ENCODE measurements at regions not wholly inside any gene's neighbourhood (a gene's known extent, or its start where the extent isn't known, plus 50 kb on each side); places are given as distances from the start of the nearest gene placed in this dataset.
"Not testable (repeated sequence)": the region's sequence is repeated elsewhere in the genome, so short reads cannot be mapped to it uniquely, and the experiment has no call there.

- DNase-seq: no peak
Observed at GRCh38 chr18:70981400-70982140, 692.7 kb downstream of the SOCS6 start.

DNA sequence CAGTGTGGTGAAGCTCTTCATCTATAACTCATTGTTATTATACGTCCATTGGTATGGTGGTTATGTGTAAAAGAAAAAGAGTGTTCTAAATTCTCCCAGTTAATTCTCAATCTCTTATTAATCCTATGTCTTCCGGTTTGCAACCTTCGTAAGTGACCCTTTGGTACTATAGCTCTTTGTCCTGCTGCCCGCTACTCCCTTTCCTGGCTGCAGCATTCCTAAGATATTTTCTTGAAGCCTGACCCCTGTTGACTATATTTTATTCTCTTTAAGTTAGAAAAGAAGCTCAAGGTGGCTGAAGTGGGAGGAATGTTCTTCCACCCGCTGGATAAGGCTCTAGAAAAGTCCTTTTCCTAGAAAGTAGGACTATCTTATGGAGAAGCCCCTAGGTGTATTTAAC lies 684.8 kb downstream of the SOCS6 start:
- DNase-seq: no peak

- DNase-seq: no peak
Observed at GRCh38 chr18:70966419-70966818, 677.6 kb downstream of the SOCS6 start.

- no peak for DNase-seq
Observed at GRCh38 chr18:70961939-70962338, 673.1 kb downstream of the SOCS6 start.

- DNase-seq: no peak
Observed at GRCh38 chr18:70956554-70956953, 667.7 kb downstream of the SOCS6 start.

- DNase-seq: no peak
Observed at GRCh38 chr18:70936160-70936559, 647.3 kb downstream of the SOCS6 start.

DNA sequence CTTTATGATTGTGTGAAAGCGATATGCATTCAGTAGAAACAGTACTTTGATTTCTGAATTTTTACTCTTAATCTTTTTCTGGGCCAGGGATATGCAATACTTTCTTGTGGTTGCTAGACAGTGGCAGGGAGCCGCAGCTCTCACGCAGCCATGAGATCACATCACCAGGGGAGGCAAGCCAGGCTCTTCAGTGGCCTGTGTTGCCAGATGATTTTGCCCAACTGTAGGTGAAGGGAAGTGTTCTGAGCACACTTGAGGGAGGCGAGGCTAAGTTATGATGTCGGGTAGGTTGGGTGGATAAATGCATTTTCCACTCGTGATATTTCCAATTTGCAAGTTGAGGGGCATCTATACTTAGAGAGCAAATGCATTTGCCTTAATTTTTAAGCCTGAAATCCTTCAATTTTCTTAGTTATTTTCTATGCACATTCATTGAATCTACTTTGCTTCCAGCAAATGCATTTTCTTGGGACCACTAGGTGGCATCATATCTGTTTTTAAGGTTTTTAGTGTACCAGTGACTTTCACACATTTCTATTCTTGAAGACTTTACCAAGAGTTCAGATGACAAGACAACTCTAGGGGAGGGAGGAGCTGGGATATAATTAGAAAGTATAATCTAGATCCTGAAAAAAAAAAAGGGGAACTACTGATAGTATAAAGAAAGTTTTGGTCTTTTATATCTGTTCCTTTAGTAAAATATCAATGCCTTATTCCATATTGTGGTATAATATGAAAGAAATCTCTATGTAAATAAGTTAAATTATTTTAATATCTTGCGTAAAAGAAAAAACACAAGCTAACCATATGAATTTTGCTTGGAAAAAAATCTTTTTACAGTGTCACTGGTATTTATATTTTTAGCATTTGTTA lies 643.3 kb downstream of the SOCS6 start:
- DNase-seq: no peak

DNA sequence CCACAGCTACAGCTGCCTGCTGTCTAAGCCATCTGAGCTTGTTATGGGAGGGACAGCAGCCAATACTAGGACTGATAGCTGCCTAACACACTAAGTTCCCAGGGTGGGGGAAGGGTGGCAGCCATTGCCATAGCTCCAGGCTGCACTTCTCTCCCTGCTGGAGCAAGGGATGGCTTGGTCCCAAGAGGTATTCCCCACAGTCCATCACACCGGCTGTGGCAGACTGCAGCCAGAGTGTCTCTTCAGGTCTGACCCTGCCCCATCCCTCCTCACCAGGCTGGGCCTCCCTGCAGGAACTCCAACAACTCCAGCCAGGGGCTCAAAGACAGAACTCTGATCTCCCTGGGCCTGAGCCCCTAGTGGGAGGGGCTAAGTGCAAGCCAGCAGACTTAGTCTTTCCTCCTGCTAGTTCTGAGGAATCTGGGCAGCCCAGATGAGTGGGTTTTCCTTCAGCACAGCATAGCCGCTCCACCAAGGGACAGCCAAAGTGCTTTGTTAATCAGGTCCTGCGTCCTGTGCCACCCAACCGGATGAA lies 632.1 kb downstream of the SOCS6 start:
- DNase-seq: no peak

GRCh38 chr18:70907673-70908072 lies 618.8 kb downstream of the SOCS6 start:
- DNase-seq: no peak

DNA sequence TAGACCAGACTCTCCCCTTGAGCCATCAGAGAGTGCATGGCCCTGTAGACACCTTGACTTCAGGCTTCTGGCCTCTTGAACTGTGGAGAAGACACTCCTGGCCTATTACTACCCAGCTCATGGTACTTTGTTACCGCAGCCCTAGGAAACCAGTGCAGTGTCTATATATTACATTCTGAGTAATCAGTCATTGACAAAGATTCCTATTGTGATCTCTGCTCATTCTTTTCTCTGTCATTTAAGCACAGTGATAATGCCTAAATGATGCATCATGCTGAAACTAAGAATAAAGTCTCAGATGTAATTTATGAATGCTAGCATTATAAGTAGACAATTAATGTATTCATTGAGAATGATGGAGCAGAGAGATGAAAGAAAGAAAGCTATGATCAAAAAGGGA lies 603.5 kb downstream of the SOCS6 start:
- DNase-seq: no peak

DNA sequence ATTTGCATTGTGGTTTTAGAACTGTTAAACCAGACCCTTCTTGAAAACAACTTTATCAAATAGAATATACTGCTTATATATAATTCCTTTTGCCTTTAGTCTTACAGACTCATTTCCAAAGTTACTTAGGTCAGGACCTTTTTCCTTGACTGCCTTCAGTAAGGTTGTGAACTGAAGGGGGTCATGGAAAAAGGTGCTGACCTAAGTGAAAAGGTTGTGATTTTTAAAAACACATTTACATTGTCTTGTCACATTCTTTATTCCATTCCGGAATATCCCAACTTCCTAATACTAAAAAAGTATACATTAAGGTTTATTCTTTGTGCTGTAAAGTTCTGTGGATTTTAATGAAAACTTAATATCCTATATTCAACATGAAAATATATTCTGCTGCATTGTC lies 581.4 kb downstream of the SOCS6 start:
- no peak for DNase-seq

- no peak for DNase-seq
Observed at GRCh38 chr18:70848329-70848728, 559.5 kb downstream of the SOCS6 start.

GRCh38 chr18:70840649-70841048 lies 551.8 kb downstream of the SOCS6 start:
- no peak for DNase-seq

DNA sequence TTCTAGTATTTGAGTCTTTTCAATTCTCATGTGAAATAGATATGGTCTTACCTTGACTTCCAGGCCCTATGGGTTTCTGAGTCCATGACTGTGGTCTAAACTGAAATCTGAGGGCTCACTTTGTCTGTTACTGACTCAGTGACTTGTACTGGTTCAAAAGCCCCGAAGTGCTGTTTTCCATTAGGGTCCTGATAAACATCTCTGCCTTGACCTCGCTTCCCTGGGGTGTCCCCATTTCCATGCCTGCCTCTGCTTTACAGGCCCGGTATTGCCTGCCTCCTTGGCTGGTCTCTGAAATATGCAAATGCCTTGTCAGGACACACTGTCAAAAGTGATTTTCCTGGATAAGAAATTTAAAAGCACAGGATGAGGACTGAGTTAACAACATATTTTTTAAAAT lies 538.8 kb downstream of the SOCS6 start:
- DNase-seq: no peak

GRCh38 chr18:70826571-70826970 lies 537.7 kb downstream of the SOCS6 start:
- no peak for DNase-seq

DNA sequence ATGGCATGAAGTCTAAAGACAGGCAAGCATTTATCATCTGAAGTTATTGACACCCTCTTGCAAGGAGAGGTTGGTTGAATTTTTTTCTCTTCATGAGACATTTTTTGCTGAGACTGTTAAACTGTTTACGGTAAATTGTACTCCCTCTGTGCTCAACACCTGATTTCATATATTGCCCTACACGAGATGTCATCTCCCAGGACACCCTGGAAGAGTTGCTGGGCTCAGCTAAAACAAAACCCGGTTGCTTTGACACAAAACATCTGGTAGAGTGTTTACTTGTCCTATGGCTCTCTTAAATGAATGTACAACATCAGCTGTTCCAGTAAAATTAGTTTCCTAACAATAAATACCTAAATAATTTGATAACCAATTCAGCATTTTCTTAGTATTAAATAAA lies 533.8 kb downstream of the SOCS6 start:
- DNase-seq: no peak

GRCh38 chr18:70822117-70822516 lies 533.3 kb downstream of the SOCS6 start:
- no peak for DNase-seq

GRCh38 chr18:70808481-70809056 lies 519.7 kb downstream of the SOCS6 start:
- DNase-seq: no peak

GRCh38 chr18:70781860-70782453 lies 493.1 kb downstream of the SOCS6 start:
- peak; percentile 41 for DNase-seq

- DNase-seq: not testable (repeated sequence)
Observed at GRCh38 chr18:70766254-70766653, 477.4 kb downstream of the SOCS6 start.

DNA sequence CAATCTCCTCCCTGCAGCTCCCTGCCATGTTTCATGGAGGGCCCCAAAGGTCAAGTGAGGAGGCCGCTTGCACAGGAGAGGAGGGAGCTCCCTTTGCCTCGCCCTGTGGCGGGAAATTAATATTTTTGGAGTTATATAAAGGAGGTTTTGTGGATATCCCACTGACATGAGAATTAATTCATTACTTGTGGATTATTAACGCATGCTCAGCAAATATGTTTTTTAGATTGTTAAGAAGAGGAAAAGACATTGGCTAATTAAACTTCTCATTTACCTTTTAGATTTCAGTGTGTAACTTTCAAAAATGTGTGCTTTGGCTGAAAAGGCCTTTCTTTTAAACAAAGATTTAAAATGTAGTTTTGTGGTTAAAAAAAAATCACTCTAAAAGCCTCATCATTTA lies 474.0 kb downstream of the SOCS6 start:
- no peak for DNase-seq

GRCh38 chr18:70758780-70759179 lies 469.9 kb downstream of the SOCS6 start:
- DNase-seq: no peak

GRCh38 chr18:70754486-70754885 lies 465.6 kb downstream of the SOCS6 start:
- no peak for DNase-seq
